Smooth muscle cell (in vitro differentiated cells): ENCODE measurements at regions not wholly inside any gene's neighbourhood (a gene's known extent, or its start where the extent isn't known, plus 50 kb on each side); places are given as distances from the start of the nearest gene placed in this dataset.
"Not testable (repeated sequence)": the region's sequence is repeated elsewhere in the genome, so short reads cannot be mapped to it uniquely, and the experiment has no call there.

Experiments used
- DNase-seq: peaks from one replicate; lab custom pipeline; 2025; ENCODE audit not compliant: unreplicated experiment; lab: John Stamatoyannopoulos, UW
- H2AFZ ChIP-seq: fragments of 200-600 bp; sonication (generic); 2 replicates; pipeline ENCODE4 v1.6.0; 2016; ENCODE audit warnings: antibody characterized with exemption, low read depth, mild to moderate bottlenecking
- H3F3A ChIP-seq: fragments of 200-600 bp; sonication (generic); 2 replicates; pipeline ENCODE4 v1.6.0; 2017; ENCODE audit warnings: antibody characterized with exemption, low read depth
- H3K27ac ChIP-seq: fragments of 200-600 bp; sonication (generic); 2 replicates; pipeline ENCODE4 v1.5.1; 2016; ENCODE audit warnings: low read depth, mild to moderate bottlenecking
- H3K27me3 ChIP-seq: fragments of 200-600 bp; sonication (generic); 2 replicates; pipeline ENCODE4 v1.6.1; 2016; ENCODE audit warnings: low read depth, mild to moderate bottlenecking
- H3K36me3 ChIP-seq: fragments of 200-600 bp; sonication (generic); 2 replicates; pipeline ENCODE4 v1.5.1; 2016; ENCODE audit warnings: low read depth
- H3K4me1 ChIP-seq: fragments of 200-600 bp; sonication (generic); 2 replicates; pipeline ENCODE4 v1.5.1; 2016; ENCODE audit warnings: low read depth
- H3K4me2 ChIP-seq: fragments of 200-600 bp; sonication (generic); 2 replicates; pipeline ENCODE4 v1.6.0; 2016; ENCODE audit warnings: mild to moderate bottlenecking
- H3K4me3 ChIP-seq: fragments of 200-600 bp; sonication (generic); 2 replicates; pipeline ENCODE4 v1.5.1; 2016; ENCODE audit warnings: mild to moderate bottlenecking
- H3K79me2 ChIP-seq: fragments of 200-600 bp; sonication (generic); 2 replicates; pipeline ENCODE4 v1.6.0; 2016; ENCODE audit warnings: low read depth, mild to moderate bottlenecking
- H3K9ac ChIP-seq: fragments of 200-600 bp; sonication (generic); 2 replicates; pipeline ENCODE4 v1.6.0; 2016; ENCODE audit warnings: low read depth
- H3K9me3 ChIP-seq: fragments of 200-600 bp; sonication (generic); replicated peaks from 2 replicates; pipeline ENCODE4 v1.5.1; 2016; ENCODE audit warnings: low read depth
- H4K20me1 ChIP-seq: fragments of 200-600 bp; sonication (generic); 2 replicates; pipeline ENCODE4 v1.6.0; 2016; ENCODE audit warnings: low read depth
- CTCF ChIP-seq: fragments of 200-600 bp; sonication (generic); IDR thresholded peaks from 2 replicates; pipeline ENCODE4 v1.5.1; 2017; ENCODE audit warnings: borderline replicate concordance, mild to moderate bottlenecking, antibody characterized with exemption; ENCODE audit not compliant: insufficient read depth, poor library complexity, severe bottlenecking
- WGBS: methylation state at CpG from one replicate; pipeline ENCODE4 v1.1.7; 2016; ENCODE audit warnings: low lambda C conversion rate; 5-methylcytosine and 5-hydroxymethylcytosine counted together

DNA sequence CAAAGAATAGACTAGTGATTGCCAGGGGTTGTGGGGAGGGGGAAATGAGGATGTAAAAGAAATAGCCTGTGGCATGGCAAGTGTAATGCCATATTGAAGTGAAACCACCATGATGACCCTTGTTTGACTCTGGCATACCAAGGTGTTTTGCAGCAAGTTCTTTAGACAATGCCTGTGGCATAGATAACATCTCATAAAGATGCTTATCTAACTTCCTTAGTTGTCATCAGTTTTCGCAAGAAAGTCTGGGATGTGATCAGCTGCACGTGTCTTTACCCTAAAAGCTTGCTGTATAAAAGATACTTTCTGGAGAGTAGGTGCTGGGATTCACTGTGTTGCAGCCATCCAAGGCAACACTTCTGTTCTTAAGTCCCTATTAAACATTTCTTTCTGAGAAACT lies 176.1 kb upstream of the MAGEB16 start:
- Histone ChIP-seq H3K27ac (no peak overlapping the region), H2AFZ (no peak overlapping the region), H3K79me2 (no peaks in the 10 kb centered on the region), H3K4me2 (no peak overlapping the region), H3K36me3 (no peaks in the 10 kb centered on the region), H4K20me1 (no peaks in the 10 kb centered on the region), H3K9me3 (no peaks in the 10 kb centered on the region), H3K4me3 (no peak overlapping the region), H3K9ac (no peak overlapping the region), H3F3A (no peaks in the 10 kb centered on the region), H3K4me1 (no peaks in the 10 kb centered on the region), H3K27me3 (no peaks in the 10 kb centered on the region)
- TF ChIP-seq CTCF, result no peak
- no peak for DNase-seq
- 35% methylated on average over 2 of the region's 2 CpGs for WGBS

DNA sequence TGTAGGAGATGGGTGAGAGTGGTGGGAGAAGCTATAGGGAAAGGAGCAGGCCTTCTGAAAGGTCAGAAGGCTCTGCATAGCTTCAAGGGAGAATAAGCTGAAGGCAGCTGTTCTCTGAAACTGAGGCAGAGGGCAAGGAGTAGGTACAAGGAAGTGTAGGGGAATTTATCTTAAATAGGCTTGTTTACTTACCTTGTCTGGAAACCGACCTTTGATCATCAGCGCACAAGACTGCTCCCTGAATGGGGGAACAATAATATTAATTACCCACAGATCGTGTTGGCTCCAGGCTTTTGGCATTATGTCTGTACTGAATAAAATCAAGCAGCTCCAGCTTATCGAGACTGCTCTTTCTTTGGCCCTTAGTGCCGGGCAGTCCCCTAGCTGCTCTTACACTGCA lies 175.5 kb upstream of the MAGEB16 start:
- 87% methylated on average over 5 of the region's 5 CpGs for WGBS

DNA sequence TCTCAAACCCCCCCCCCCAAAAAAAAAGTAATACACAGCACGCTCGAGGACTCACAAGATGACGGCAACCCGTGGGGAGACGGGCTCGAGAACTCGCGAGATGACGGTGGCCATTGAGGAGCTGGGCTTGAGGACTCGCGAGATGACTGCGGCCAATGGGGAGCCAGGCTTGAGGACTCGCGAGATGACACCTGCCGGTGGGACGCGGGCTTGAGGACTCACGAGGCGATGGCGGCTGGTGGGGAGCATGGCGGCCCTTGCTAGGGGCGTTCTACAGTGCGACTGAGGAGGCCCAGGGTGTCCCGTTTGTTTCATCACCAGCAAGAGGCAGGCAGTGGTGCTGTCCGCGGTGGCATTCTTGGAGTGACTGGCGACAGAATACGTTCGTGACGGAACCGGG lies 172.4 kb upstream of the MAGEB16 start:
- TF ChIP-seq CTCF, result no peak
- Histone ChIP-seq H3K27me3 (no peaks in the 10 kb centered on the region), H3K9ac (no peak overlapping the region), H3K27ac (no peak overlapping the region), H3K4me2 (no peak overlapping the region), H3K36me3 (no peaks in the 10 kb centered on the region), H3K79me2 (no peaks in the 10 kb centered on the region), H3K4me1 (no peaks in the 10 kb centered on the region), H3F3A (no peaks in the 10 kb centered on the region), H3K9me3 (no peaks in the 10 kb centered on the region), H4K20me1 (no peaks in the 10 kb centered on the region), H2AFZ (no peak overlapping the region), H3K4me3 (no peak overlapping the region)
- DNase-seq, result no peak
- WGBS, result 96% methylated on average over 31 of the region's 31 CpGs

More for the DNA sequence above, 175.5 kb upstream of the MAGEB16 start:
- no peaks in the 10 kb centered on the region for H4K20me1 ChIP-seq
- H3K36me3 ChIP-seq, result no peaks in the 10 kb centered on the region
- no peaks in the 10 kb centered on the region for H3K27me3 ChIP-seq
- no peak overlapping the region for H3K9ac ChIP-seq
- H3F3A ChIP-seq, result no peaks in the 10 kb centered on the region
- H2AFZ ChIP-seq, result no peak overlapping the region
- no peaks in the 10 kb centered on the region for H3K4me1 ChIP-seq
- H3K9me3 ChIP-seq, result no peaks in the 10 kb centered on the region
- no peak for TF ChIP-seq CTCF
- no peak overlapping the region for H3K4me2 ChIP-seq
- no peak overlapping the region for H3K4me3 ChIP-seq
- H3K27ac ChIP-seq, result no peak overlapping the region
- no peak for DNase-seq
- no peaks in the 10 kb centered on the region for H3K79me2 ChIP-seq

- Histone ChIP-seq H3K36me3 (no peaks in the 10 kb centered on the region), H3K79me2 (no peaks in the 10 kb centered on the region), H3K4me1 (no peaks in the 10 kb centered on the region), H3K27me3 (no peaks in the 10 kb centered on the region), H3F3A (no peaks in the 10 kb centered on the region), H3K9me3 (no peaks in the 10 kb centered on the region), H3K9ac (no peak overlapping the region), H3K4me2 (no peak overlapping the region), H4K20me1 (no peaks in the 10 kb centered on the region), H3K27ac (no peak overlapping the region), H3K4me3 (no peak overlapping the region), H2AFZ (no peak overlapping the region)
- no peak for DNase-seq
- 92% methylated on average over 14 of the region's 14 CpGs for WGBS
- no peak for TF ChIP-seq CTCF
These were observed 172.0 kb upstream of the MAGEB16 start for GRCh38 chrX:35626124-35626523.

GRCh38 chrX:35635971-35636370 lies 162.2 kb upstream of the MAGEB16 start:
- H3K27ac ChIP-seq, H3K27me3 ChIP-seq, H3K79me2 ChIP-seq, H3F3A ChIP-seq, H3K4me1 ChIP-seq, H3K4me3 ChIP-seq, H3K4me2 ChIP-seq, H4K20me1 ChIP-seq, H3K9ac ChIP-seq, H3K9me3 ChIP-seq, DNase-seq, H2AFZ ChIP-seq, H3K36me3 ChIP-seq: not testable (repeated sequence)
- WGBS, result 76% methylated on average over 8 of the region's 8 CpGs
